HEK293 (cell line): ENCODE measurements at regions not wholly inside any gene's neighbourhood (a gene's known extent, or its start where the extent isn't known, plus 50 kb on each side); places are given as distances from the start of the nearest gene placed in this dataset.
A peak's percentile ranks its signal among the peaks of the same experiment; 100 is the strongest.

Experiments used
- CTCF ChIA-PET: fragments of 350-600 bp; formaldehyde crosslinking; extraction: SDS; loops from one replicate; lab custom pipeline; 2021; ENCODE audit warnings: antibody characterized with exemption; lab: Yijun Ruan, JAX
- POLR2A ChIA-PET: fragments of 300-600 bp; formaldehyde crosslinking; extraction: SDS; loops from one replicate; lab custom pipeline; 2020; ENCODE audit warnings: antibody characterized with exemption, inconsistent platforms; lab: Yijun Ruan, JAX
- H3K27ac ChIP-seq: fragments of 200-500 bp; sonication (Bioruptor generic); 2 replicates; pipeline ENCODE4 v1.5.1; 2014; ENCODE audit warnings: low read depth, low read length, control low read depth, inconsistent platforms; ENCODE audit errors: extremely low read depth
- H3K36me3 ChIP-seq, 2 experiments: fragments of 200-500 bp in 1 of 2; sonication (Bioruptor generic) in 1 of 2; 1 replicate in 1 of 2; 2 replicates in 1 of 2; pipeline ENCODE4 v1.5.1; 2014 to 2017; ENCODE audit warnings: inconsistent platforms in 2 of 2, low read length in 2 of 2; ENCODE audit not compliant: control insufficient read depth in 2 of 2, insufficient read depth in 1 of 2
- H3K4me1 ChIP-seq: fragments of 200-500 bp; sonication (Bioruptor generic); 2 replicates; pipeline ENCODE4 v1.5.1; 2014; ENCODE audit warnings: mild to moderate bottlenecking, low read length, inconsistent platforms; ENCODE audit not compliant: control insufficient read depth, insufficient read depth
- H3K4me3 ChIP-seq: 2 replicates; pipeline ENCODE4 v1.5.1; 2011; ENCODE audit warnings: low read depth, mild to moderate bottlenecking, control low read depth, low read length, moderate library complexity
- H3K9me3 ChIP-seq: fragments of 200-500 bp; sonication (Bioruptor generic); 2 replicates; pipeline ENCODE4 v1.5.1; 2014; ENCODE audit warnings: low read depth, low read length, inconsistent platforms; ENCODE audit not compliant: control insufficient read depth, insufficient read depth
- ATF2 ChIP-seq: fragments of 450-650 bp; formaldehyde crosslinking; IDR thresholded peaks from 2 replicates; pipeline ENCODE4 v1.5.1; 2016; ENCODE audit warnings: missing biosample characterization, missing genetic modification characterization, low read depth
- ELK4 ChIP-seq: IDR thresholded peaks from 2 replicates; pipeline ENCODE4 v1.6.1; 2011; ENCODE audit warnings: mild to moderate bottlenecking, low read depth, low read length, borderline replicate concordance
- GLIS1 ChIP-seq: fragments of 450-650 bp; formaldehyde crosslinking; IDR thresholded peaks from 2 replicates; pipeline ENCODE4 v1.5.1; 2016; ENCODE audit warnings: missing biosample characterization, missing genetic modification characterization
- HOXD13 ChIP-seq: sonication (generic); formaldehyde crosslinking; IDR thresholded peaks from 2 replicates; pipeline ENCODE4 v1.8.0; 2022; ENCODE audit warnings: missing genetic modification reagents, borderline replicate concordance
- IKZF3 ChIP-seq: fragments of 450-650 bp; IDR thresholded peaks from 2 replicates; pipeline ENCODE4 v1.5.0; 2018; ENCODE audit warnings: missing biosample characterization, mild to moderate bottlenecking, missing genetic modification characterization, moderate library complexity
- KLF17 ChIP-seq: fragments of 450-650 bp; formaldehyde crosslinking; IDR thresholded peaks from 2 replicates; pipeline ENCODE4 v1.5.1; 2016; ENCODE audit warnings: missing biosample characterization, missing genetic modification characterization
- PRDM6 ChIP-seq: fragments of 450-650 bp; formaldehyde crosslinking; IDR thresholded peaks from 2 replicates; pipeline ENCODE4 v1.5.1; 2017; ENCODE audit warnings: missing biosample characterization, missing genetic modification characterization
- WT1 ChIP-seq: fragments of 450-650 bp; formaldehyde crosslinking; IDR thresholded peaks from 2 replicates; pipeline ENCODE4 v1.5.1; 2016; ENCODE audit warnings: missing biosample characterization, missing genetic modification characterization
- ZBTB26 ChIP-seq: fragments of 450-650 bp; formaldehyde crosslinking; optimal IDR thresholded peaks from 2 replicates; pipeline ENCODE3; 2016; ENCODE audit warnings: missing biosample characterization, mild to moderate bottlenecking, missing genetic modification characterization
- ZNF423 ChIP-seq: fragments of 450-650 bp; formaldehyde crosslinking; IDR thresholded peaks from 2 replicates; pipeline ENCODE4 v1.5.1; 2016; ENCODE audit warnings: missing biosample characterization, missing genetic modification characterization
- ZNF513 ChIP-seq: fragments of 450-650 bp; IDR thresholded peaks from 2 replicates; pipeline ENCODE4 v1.5.1; 2018; ENCODE audit warnings: missing biosample characterization, missing genetic modification characterization
- ZNF518A ChIP-seq: fragments of 450-650 bp; formaldehyde crosslinking; conservative IDR thresholded peaks from 2 replicates; pipeline ENCODE4 v1.5.1; 2016; ENCODE audit warnings: low read depth, missing biosample characterization, missing genetic modification characterization
- ZNF521 ChIP-seq: fragments of 450-650 bp; formaldehyde crosslinking; IDR thresholded peaks from 2 replicates; pipeline ENCODE4 v1.5.1; 2017; ENCODE audit warnings: missing biosample characterization, mild to moderate bottlenecking, missing genetic modification characterization
- ZNF549 ChIP-seq: fragments of 450-650 bp; IDR thresholded peaks from 2 replicates; pipeline ENCODE4 v1.5.1; 2018; ENCODE audit warnings: missing biosample characterization, missing genetic modification characterization, mild to moderate bottlenecking, inconsistent platforms, moderate library complexity
- ZNF558 ChIP-seq: fragments of 450-650 bp; formaldehyde crosslinking; IDR thresholded peaks from 2 replicates; pipeline ENCODE4 v1.5.1; 2016; ENCODE audit warnings: missing biosample characterization, missing genetic modification characterization
- ZNF561 ChIP-seq: fragments of 450-650 bp; IDR thresholded peaks from 2 replicates; pipeline ENCODE4 v1.5.1; 2018; ENCODE audit warnings: missing biosample characterization, missing genetic modification characterization, borderline replicate concordance
- ZNF596 ChIP-seq: fragments of 450-650 bp; IDR thresholded peaks from 2 replicates; pipeline ENCODE4 v1.5.0; 2018; ENCODE audit warnings: missing biosample characterization, mild to moderate bottlenecking, missing genetic modification characterization, moderate library complexity
- ZNF629 ChIP-seq: fragments of 450-650 bp; formaldehyde crosslinking; IDR thresholded peaks from 2 replicates; pipeline ENCODE4 v1.5.1; 2017; ENCODE audit warnings: missing biosample characterization, missing genetic modification characterization
- ZSCAN30 ChIP-seq: fragments of 450-650 bp; IDR thresholded peaks from 2 replicates; pipeline ENCODE4 v1.5.1; 2018; ENCODE audit warnings: missing biosample characterization, mild to moderate bottlenecking, missing genetic modification characterization, moderate library complexity
- ZXDB ChIP-seq: fragments of 450-650 bp; formaldehyde crosslinking; IDR thresholded peaks from 2 replicates; pipeline ENCODE4 v1.5.1; 2016; ENCODE audit warnings: missing biosample characterization, missing genetic modification characterization

GRCh38 chr1:172973424-172973823 lies 77.3 kb downstream of the TNFSF18 start:
- TF ChIP-seq ZNF596 (no peak), WT1 (tag by site-specific recombination) (no peak), IKZF3 (tag by site-specific recombination) (no peak), ZNF549 (tag by site-specific recombination) (no peak), ZNF423 (tag by site-specific recombination) (no peak), ZBTB26 (tag by site-specific recombination) (no peak), KLF17 (tag by site-specific recombination) (no peak), HOXD13 (CRISPR knock-in tag) (no peak), ZNF558 (tag by site-specific recombination) (no peak), ZSCAN30 (tag by site-specific recombination) (no peak), ELK4 (no peak), ZNF518A (no peak), ZNF513 (no peak)
- ChIA-PET POLR2A (no interaction called here), CTCF (no interaction called here)
- no peaks in the 10 kb centered on the region for H3K36me3 ChIP-seq
- H3K9me3 ChIP-seq = no peaks in the 10 kb centered on the region
- H3K4me1 ChIP-seq = no peaks in the 10 kb centered on the region
- no peak overlapping the region for H3K4me3 ChIP-seq
- H3K27ac ChIP-seq = no peak overlapping the region

GRCh38 chr1:172976222-172977041 lies 74.3 kb downstream of the TNFSF18 start:
- CTCF ChIA-PET = interaction anchor here (0.6 kb wide), 1 partner anchor 60 kb away, joined by 4 read pairs; no protein-coding TSS in a partner anchor
- H3K27ac ChIP-seq = no peak overlapping the region
- no peaks in the 10 kb centered on the region for H3K9me3 ChIP-seq
- no peaks in the 10 kb centered on the region for H3K4me1 ChIP-seq
- H3K4me3 ChIP-seq = no peak overlapping the region
- no peaks in the 10 kb centered on the region for H3K36me3 ChIP-seq
- POLR2A ChIA-PET = interaction anchor here (0.6 kb wide), 1 partner anchor 230 kb away, joined by 3 read pairs; no protein-coding TSS in a partner anchor
- TF ChIP-seq ATF2 = peak; percentile 38; the same call in 1 of the 2 replicates
- TF ChIP-seq ZNF629 (tag by site-specific recombination) = 0 out of 2 replicates have a peak, but pooled peaks have one; percentile 19
- TF ChIP-seq ZNF561 (tag by site-specific recombination) = no peak
- TF ChIP-seq ZXDB = 0 out of 2 replicates have a peak, but pooled peaks have one; percentile 23
- peak; percentile 24; the same call in 1 of the 2 replicates for TF ChIP-seq PRDM6 (tag by site-specific recombination)
- no peak for TF ChIP-seq ZNF521 (tag by site-specific recombination)
- TF ChIP-seq GLIS1 = peak; percentile 31; the same call in 1 of the 2 replicates
